ENCODE measurements at regions not wholly inside any gene's neighbourhood (a gene's known extent, or its start where the extent isn't known, plus 50 kb on each side); places are given as distances from the start of the nearest gene placed in this dataset.
"Not testable (repeated sequence)": the region's sequence is repeated elsewhere in the genome, so short reads cannot be mapped to it uniquely, and the experiment has no call there.

GRCh38 chrX:76538860-76539259 is 111.3 kb downstream of the MAGEE1 start:
- Histone ChIP-seq H3K27ac (ENCODE audit: low read depth in 1 of 2, low read length in 1 of 2) (no peak overlapping the region), H3K27me3 (ENCODE audit: control insufficient read depth in 3 of 3, insufficient read depth in 3 of 3, low read length in 2 of 3) (no peaks in the 10 kb centered on the region), H3K4me3 (no peak overlapping the region), H3K9me3 (ENCODE audit: control insufficient read depth in 4 of 4, insufficient read depth in 3 of 4, low read length in 3 of 4) (peaks cover 0 to 1% (median 0%) of the 10 kb centered on the region in 4 donors), H3K36me3 (ENCODE audit: control insufficient read depth in 4 of 4, insufficient read depth in 4 of 4, low read length in 4 of 4) (no peaks in the 10 kb centered on the region), H3K4me1 (ENCODE audit: control insufficient read depth in 5 of 5, insufficient read depth in 5 of 5, low read length in 5 of 5) (no peaks in the 10 kb centered on the region), H3K9ac (ENCODE audit: insufficient read depth in 1 of 2, low read length in 2 of 2) (no peak overlapping the region)
- DNase-seq (no peak), ATAC-seq (ENCODE audit: insufficient read depth, low FRiP score) (no peak)
- 13 to 18% methylated on average over 2 of the region's 2 CpGs for WGBS, 2 donors
- TF ChIP-seq CTCF (IDR thresholded peaks at IDR 0.05; ENCODE audit: control extremely low read depth, extremely low read depth): no peak

GRCh38 chrX:76543381-76543780 is 115.9 kb downstream of the MAGEE1 start:
- H3K4me3 ChIP-seq; H3K4me1 ChIP-seq (ENCODE audit: control insufficient read depth in 5 of 5, insufficient read depth in 5 of 5, low read length in 5 of 5); H3K27ac ChIP-seq (ENCODE audit: low read depth in 1 of 2, low read length in 1 of 2); DNase-seq; H3K27me3 ChIP-seq (ENCODE audit: control insufficient read depth in 3 of 3, insufficient read depth in 3 of 3, low read length in 2 of 3); H3K9me3 ChIP-seq (ENCODE audit: control insufficient read depth in 4 of 4, insufficient read depth in 3 of 4, low read length in 3 of 4); H3K9ac ChIP-seq (ENCODE audit: insufficient read depth in 1 of 2, low read length in 2 of 2); ATAC-seq (ENCODE audit: insufficient read depth, low FRiP score); H3K36me3 ChIP-seq (ENCODE audit: control insufficient read depth in 4 of 4, insufficient read depth in 4 of 4, low read length in 4 of 4): not testable (repeated sequence)

- Histone ChIP-seq H3K27ac (ENCODE audit: low read depth in 1 of 2, low read length in 1 of 2) (no peak overlapping the region), H3K4me3 (no peak overlapping the region), H3K9me3 (ENCODE audit: control insufficient read depth in 4 of 4, insufficient read depth in 3 of 4, low read length in 3 of 4) (peaks cover 0 to 30% (median 10%) of the 10 kb centered on the region in 4 donors), H3K36me3 (ENCODE audit: control insufficient read depth in 4 of 4, insufficient read depth in 4 of 4, low read length in 4 of 4) (no peaks in the 10 kb centered on the region), H3K4me1 (ENCODE audit: control insufficient read depth in 5 of 5, insufficient read depth in 5 of 5, low read length in 5 of 5) (no peaks in the 10 kb centered on the region), H3K27me3 (ENCODE audit: control insufficient read depth in 3 of 3, insufficient read depth in 3 of 3, low read length in 2 of 3) (no peaks in the 10 kb centered on the region), H3K9ac (ENCODE audit: insufficient read depth in 1 of 2, low read length in 2 of 2) (no peak overlapping the region)
- no peak for TF ChIP-seq CTCF (IDR thresholded peaks at IDR 0.05; ENCODE audit: control extremely low read depth, extremely low read depth)
- no peak for DNase-seq
- ATAC-seq (ENCODE audit: insufficient read depth, low FRiP score): no peak
- 55 to 72% methylated on average over 3 of the region's 3 CpGs for WGBS, 2 donors
Measured at GRCh38 chrX:76550016-76550415, 122.5 kb downstream of the MAGEE1 start.

- H3K4me3 ChIP-seq: no peak overlapping the region
- H3K36me3 ChIP-seq (ENCODE audit: control insufficient read depth in 4 of 4, insufficient read depth in 4 of 4, low read length in 4 of 4): no peaks in the 10 kb centered on the region
- no peak for TF ChIP-seq CTCF (IDR thresholded peaks at IDR 0.05; ENCODE audit: control extremely low read depth, extremely low read depth)
- ATAC-seq (ENCODE audit: insufficient read depth, low FRiP score) (no peak), DNase-seq (peak in 1 of 3 donors; percentile 0)
- 71 to 88% methylated on average over 2 of the region's 2 CpGs for WGBS, 2 donors
- no peaks in the 10 kb centered on the region for H3K4me1 ChIP-seq (ENCODE audit: control insufficient read depth in 5 of 5, insufficient read depth in 5 of 5, low read length in 5 of 5)
- H3K9me3 ChIP-seq (ENCODE audit: control insufficient read depth in 4 of 4, insufficient read depth in 3 of 4, low read length in 3 of 4): peaks cover 3 to 37% (median 19%) of the 10 kb centered on the region in 4 donors
- H3K27ac ChIP-seq (ENCODE audit: low read depth in 1 of 2, low read length in 1 of 2): no peak overlapping the region
- H3K27me3 ChIP-seq (ENCODE audit: control insufficient read depth in 3 of 3, insufficient read depth in 3 of 3, low read length in 2 of 3): no peaks in the 10 kb centered on the region
- no peak overlapping the region for H3K9ac ChIP-seq (ENCODE audit: insufficient read depth in 1 of 2, low read length in 2 of 2)
Measured at GRCh38 chrX:76555269-76555668, 127.8 kb downstream of the MAGEE1 start.
